ENCODE measurements at regions not wholly inside any gene's neighbourhood (a gene's known extent, or its start where the extent isn't known, plus 50 kb on each side); places are given as distances from the start of the nearest gene placed in this dataset.

GRCh38 chr2:121130301-121130850 lies 154.6 kb downstream of the TFCP2L1 start:
- Histone ChIP-seq H3K79me2 (ENCODE audit: low read length) (no peaks in the 10 kb centered on the region), H3K4me1 (ENCODE audit: insufficient read depth, low read length) (no peaks in the 10 kb centered on the region), H2AFZ (ENCODE audit: low read length) (no peak overlapping the region), H3F3A (ENCODE audit: low read length, unreplicated experiment) (no peaks in the 10 kb centered on the region), H3K4me3 (ENCODE audit: low read length) (no peak overlapping the region), H3K9me2 (replicated peaks; ENCODE audit: low read length) (no peaks in the 10 kb centered on the region), H3K27me3 (ENCODE audit: low read length) (0 out of 2 replicates have a peak, but pooled peaks cover 4% of the 10 kb centered on the region), H3K36me3 (ENCODE audit: low read depth, low read length) (no peaks in the 10 kb centered on the region), H3K9ac (ENCODE audit: low read length) (no peak overlapping the region), H3K27ac (ENCODE audit: low read length) (no peak overlapping the region), H4K20me1 (ENCODE audit: low read length) (no peaks in the 10 kb centered on the region), H3K4me2 (ENCODE audit: low read length) (no peak overlapping the region), H3K9me3 (ENCODE audit: low read length) (no peaks in the 10 kb centered on the region)
- no peak for TF ChIP-seq CTCF (conservative IDR thresholded peaks at IDR 0.05; ENCODE audit: low read depth, low read length)
- TF ChIP-seq EZH2 (IDR thresholded peaks at IDR 0.05; ENCODE audit: low read length, unreplicated experiment), result no peak
- no peak for TF ChIP-seq EZH2phosphoT487 (IDR thresholded peaks at IDR 0.05; ENCODE audit: borderline replicate concordance, low read length)
- ATAC-seq, result no peak
- DNase-seq, result no peak
- ChIA-PET POLR2A (ENCODE audit: unreplicated experiment) (no interaction called here), CTCF (no interaction called here)
- intact Hi-C loops (cut with micrococcal nuclease), result no loop called here
- BruUV-seq (replicated peaks), result no TSS peak

- Histone ChIP-seq H3K9me3 (ENCODE audit: low read length) (no peaks in the 10 kb centered on the region), H3K36me3 (ENCODE audit: low read depth, low read length) (no peaks in the 10 kb centered on the region), H3K9me2 (replicated peaks; ENCODE audit: low read length) (no peaks in the 10 kb centered on the region), H3K4me3 (ENCODE audit: low read length) (no peak overlapping the region), H3K79me2 (ENCODE audit: low read length) (no peaks in the 10 kb centered on the region), H3K4me2 (ENCODE audit: low read length) (no peak overlapping the region), H3K27me3 (ENCODE audit: low read length) (0 out of 2 replicates have a peak, but pooled peaks cover 4% of the 10 kb centered on the region), H3K27ac (ENCODE audit: low read length) (no peak overlapping the region), H3K4me1 (ENCODE audit: insufficient read depth, low read length) (no peaks in the 10 kb centered on the region), H2AFZ (ENCODE audit: low read length) (no peak overlapping the region), H3F3A (ENCODE audit: low read length, unreplicated experiment) (no peaks in the 10 kb centered on the region), H3K9ac (ENCODE audit: low read length) (no peak overlapping the region), H4K20me1 (ENCODE audit: low read length) (no peaks in the 10 kb centered on the region)
- ATAC-seq, result no peak
- no TSS peak for BruUV-seq (replicated peaks)
- TF ChIP-seq CTCF (conservative IDR thresholded peaks at IDR 0.05; ENCODE audit: low read depth, low read length) (no peak), EZH2phosphoT487 (IDR thresholded peaks at IDR 0.05; ENCODE audit: borderline replicate concordance, low read length) (no peak), EZH2 (IDR thresholded peaks at IDR 0.05; ENCODE audit: low read length, unreplicated experiment) (no peak)
- DNase-seq, result no peak
- intact Hi-C loops (cut with micrococcal nuclease), result no loop called here
- CTCF ChIA-PET, result no interaction called here
- POLR2A ChIA-PET (ENCODE audit: unreplicated experiment), result no interaction called here
These were observed 153.6 kb downstream of the TFCP2L1 start for GRCh38 chr2:121131375-121131774.

- H2AFZ ChIP-seq (ENCODE audit: low read length), result no peak overlapping the region
- no peaks in the 10 kb centered on the region for H3K36me3 ChIP-seq (ENCODE audit: low read depth, low read length)
- no TSS peak for BruUV-seq (replicated peaks)
- H3K4me1 ChIP-seq (ENCODE audit: insufficient read depth, low read length), result no peaks in the 10 kb centered on the region
- intact Hi-C loops (cut with micrococcal nuclease), result no loop called here
- H3K4me2 ChIP-seq (ENCODE audit: low read length), result no peak overlapping the region
- DNase-seq (no peak), ATAC-seq (no peak)
- no peaks in the 10 kb centered on the region for H3K9me2 ChIP-seq (replicated peaks; ENCODE audit: low read length)
- no peak overlapping the region for H3K4me3 ChIP-seq (ENCODE audit: low read length)
- no peaks in the 10 kb centered on the region for H3K27me3 ChIP-seq (ENCODE audit: low read length)
- H3K79me2 ChIP-seq (ENCODE audit: low read length), result no peaks in the 10 kb centered on the region
- no peaks in the 10 kb centered on the region for H3F3A ChIP-seq (ENCODE audit: low read length, unreplicated experiment)
- TF ChIP-seq CTCF (conservative IDR thresholded peaks at IDR 0.05; ENCODE audit: low read depth, low read length), result no peak
- TF ChIP-seq EZH2 (IDR thresholded peaks at IDR 0.05; ENCODE audit: low read length, unreplicated experiment), result no peak
- TF ChIP-seq EZH2phosphoT487 (IDR thresholded peaks at IDR 0.05; ENCODE audit: borderline replicate concordance, low read length), result no peak
- no peak overlapping the region for H3K27ac ChIP-seq (ENCODE audit: low read length)
- POLR2A ChIA-PET (ENCODE audit: unreplicated experiment), result no interaction called here
- CTCF ChIA-PET, result interaction anchor here (0.6 kb wide), 1 partner anchor 188 kb away, joined by 3 read pairs; no protein-coding TSS in a partner anchor
- H4K20me1 ChIP-seq (ENCODE audit: low read length), result no peaks in the 10 kb centered on the region
- no peak overlapping the region for H3K9ac ChIP-seq (ENCODE audit: low read length)
- H3K9me3 ChIP-seq (ENCODE audit: low read length), result no peaks in the 10 kb centered on the region
These were observed 152.8 kb downstream of the TFCP2L1 start for GRCh38 chr2:121132054-121132761.

Data from PC-3 (cell line).